T1000 (cell line): ENCODE measurements at regions not wholly inside any gene's neighbourhood (a gene's known extent, or its start where the extent isn't known, plus 50 kb on each side); places are given as distances from the start of the nearest gene placed in this dataset.
"Not testable (repeated sequence)": the region's sequence is repeated elsewhere in the genome, so short reads cannot be mapped to it uniquely, and the experiment has no call there.

ENCODE experiments used
- DNase-seq: peaks from one replicate; lab custom pipeline; 2025; ENCODE audit warnings: mixed read lengths; lab: John Stamatoyannopoulos, UW

GRCh38 chr18:43341014-43341413, 63.7 kb upstream of the SYT4 start:
- DNase-seq = no peak

GRCh38 chr18:43350176-43350575, 72.9 kb upstream of the SYT4 start:
- no peak for DNase-seq

GRCh38 chr18:43364535-43364934, 87.2 kb upstream of the SYT4 start:
- no peak for DNase-seq

- no peak for DNase-seq
Observed at GRCh38 chr18:43367895-43368294, 90.6 kb upstream of the SYT4 start.

- not testable (repeated sequence) for DNase-seq
Observed at GRCh38 chr18:43369311-43369710, 92.0 kb upstream of the SYT4 start.

GRCh38 chr18:43372773-43373172, 95.5 kb upstream of the SYT4 start:
- no peak for DNase-seq

GRCh38 chr18:43380104-43380672, 102.9 kb upstream of the SYT4 start:
- no peak for DNase-seq

GRCh38 chr18:43382641-43383403, 105.5 kb upstream of the SYT4 start:
- no peak for DNase-seq

GRCh38 chr18:43389163-43389562, 111.9 kb upstream of the SYT4 start:
- no peak for DNase-seq

- no peak for DNase-seq
Observed at GRCh38 chr18:43392168-43392567, 114.9 kb upstream of the SYT4 start.

- no peak for DNase-seq
Observed at GRCh38 chr18:43393174-43393573, 115.9 kb upstream of the SYT4 start.

- no peak for DNase-seq
Observed at GRCh38 chr18:43396266-43396665, 119.0 kb upstream of the SYT4 start.

GRCh38 chr18:43398601-43399000, 121.3 kb upstream of the SYT4 start:
- no peak for DNase-seq

- DNase-seq = no peak
Observed at GRCh38 chr18:43405097-43405496, 127.8 kb upstream of the SYT4 start.

GRCh38 chr18:43414006-43414405, 136.7 kb upstream of the SYT4 start:
- DNase-seq = no peak

- no peak for DNase-seq
Observed at GRCh38 chr18:43420091-43420490, 142.8 kb upstream of the SYT4 start.

GRCh38 chr18:43420950-43421349, 143.7 kb upstream of the SYT4 start:
- DNase-seq = no peak

GRCh38 chr18:43422518-43422917, 145.2 kb upstream of the SYT4 start:
- DNase-seq = no peak

- DNase-seq = no peak
Observed at GRCh38 chr18:43435851-43436250, 158.6 kb upstream of the SYT4 start.

- no peak for DNase-seq
Observed at GRCh38 chr18:43442131-43442530, 164.8 kb upstream of the SYT4 start.

GRCh38 chr18:43442571-43442970, 165.3 kb upstream of the SYT4 start:
- no peak for DNase-seq

- DNase-seq = no peak
Observed at GRCh38 chr18:43465483-43465882, 188.2 kb upstream of the SYT4 start.

- DNase-seq = no peak
Observed at GRCh38 chr18:43471873-43472272, 194.6 kb upstream of the SYT4 start.

- DNase-seq = no peak
Observed at GRCh38 chr18:43481069-43481468, 203.8 kb upstream of the SYT4 start.
